ENCODE measurements at regions not wholly inside any gene's neighbourhood (a gene's known extent, or its start where the extent isn't known, plus 50 kb on each side); places are given as distances from the start of the nearest gene placed in this dataset.

- Histone ChIP-seq H3K36me3 (replicated peaks in 1 of 2; ENCODE audit: control insufficient read depth in 1 of 2, insufficient read depth in 2 of 2, low read length in 1 of 2) (no peaks in the 10 kb centered on the region), H3K27ac (ENCODE audit: low read depth in 2 of 2, low read length in 1 of 2) (no peak overlapping the region), H4K20me1 (ENCODE audit: insufficient read depth) (no peaks in the 10 kb centered on the region), H3F3A (replicated peaks; ENCODE audit: insufficient read depth) (no peaks in the 10 kb centered on the region), H3K4me2 (no peak overlapping the region), H3K4me3 (ENCODE audit: low read depth in 2 of 2, low read length in 1 of 2) (no peak overlapping the region), H3K27me3 (ENCODE audit: insufficient read depth) (no peaks in the 10 kb centered on the region), H3K4me1 (ENCODE audit: control insufficient read depth in 1 of 2, insufficient read depth in 2 of 2, low read depth in 1 of 2, low read length in 1 of 2) (peaks cover 3 to 11% of the 10 kb centered on the region in 2 experiments; a peak in 1 of 4 replicates), H2AFZ (ENCODE audit: low read depth) (no peak overlapping the region), H3K9ac (no peak overlapping the region), H3K79me2 (ENCODE audit: insufficient read depth) (no peaks in the 10 kb centered on the region), H3K9me2 (no peaks in the 10 kb centered on the region), H3K9me3 (no peaks in the 10 kb centered on the region)
- DNase-seq = no peak
- 100% methylated on average over 1 of the region's 1 CpG for WGBS (ENCODE audit: low lambda C conversion rate)
- CTCF ChIA-PET = interaction anchor here (1.0 to 2.1 kb wide), 3 partner anchors 11 to 300 kb away, joined by 4 to 6 read pairs (median 5); no protein-coding TSS in a partner anchor
- no peak for TF ChIP-seq CTCF (IDR thresholded peaks at IDR 0.05)
- no peak for TF ChIP-seq NRF1 (IDR thresholded peaks at IDR 0.05; ENCODE audit: low read depth, low read length)
- no peak for TF ChIP-seq PBX3 (IDR thresholded peaks at IDR 0.05)
- POLR2A ChIA-PET = no interaction called here
Measured at GRCh38 chr14:31952573-31952972, 124.5 kb upstream of the ARHGAP5 start.

- 85% methylated on average over 6 of the region's 6 CpGs for WGBS (ENCODE audit: low lambda C conversion rate)
Measured at GRCh38 chr14:31953210-31953609, 123.9 kb upstream of the ARHGAP5 start.

More at GRCh38 chr14:31953210-31953609, 123.9 kb upstream of the ARHGAP5 start:
- Histone ChIP-seq H3K79me2 (ENCODE audit: insufficient read depth) (no peaks in the 10 kb centered on the region), H3K4me2 (no peak overlapping the region), H3F3A (replicated peaks; ENCODE audit: insufficient read depth) (no peaks in the 10 kb centered on the region), H3K9me3 (no peaks in the 10 kb centered on the region), H2AFZ (ENCODE audit: low read depth) (no peak overlapping the region), H3K27me3 (ENCODE audit: insufficient read depth) (no peaks in the 10 kb centered on the region), H3K27ac (ENCODE audit: low read depth in 2 of 2, low read length in 1 of 2) (no peak overlapping the region), H3K9ac (no peak overlapping the region), H3K4me3 (ENCODE audit: low read depth in 2 of 2, low read length in 1 of 2) (no peak overlapping the region), H3K4me1 (ENCODE audit: control insufficient read depth in 1 of 2, insufficient read depth in 2 of 2, low read depth in 1 of 2, low read length in 1 of 2) (peaks cover 3 to 11% of the 10 kb centered on the region in 2 experiments; a peak in 1 of 4 replicates), H3K9me2 (no peaks in the 10 kb centered on the region), H3K36me3 (replicated peaks in 1 of 2; ENCODE audit: control insufficient read depth in 1 of 2, insufficient read depth in 2 of 2, low read length in 1 of 2) (no peaks in the 10 kb centered on the region), H4K20me1 (ENCODE audit: insufficient read depth) (no peaks in the 10 kb centered on the region)
- ChIA-PET POLR2A (no interaction called here), CTCF (interaction anchor here (0.9 kb wide), 1 partner anchor 15 kb away, joined by 3 read pairs; no protein-coding TSS in a partner anchor)
- TF ChIP-seq TCF12 (IDR thresholded peaks at IDR 0.05) = no peak
- no peak for TF ChIP-seq MXI1 (IDR thresholded peaks at IDR 0.05; ENCODE audit: low read depth, low read length)
- no peak for TF ChIP-seq GABPA (IDR thresholded peaks at IDR 0.05; ENCODE audit: low read depth)
- TF ChIP-seq IRF3 (IDR thresholded peaks at IDR 0.05; ENCODE audit: low read depth, low read length) = no peak
- no peak for TF ChIP-seq SIN3A (IDR thresholded peaks at IDR 0.05; ENCODE audit: borderline replicate concordance, low read depth, low read length)
- no peak for TF ChIP-seq RCOR1 (IDR thresholded peaks at IDR 0.05; ENCODE audit: low read length)
- TF ChIP-seq YY1 (IDR thresholded peaks at IDR 0.05; ENCODE audit: low read depth) = no peak
- TF ChIP-seq EZH2phosphoT487 (IDR thresholded peaks at IDR 0.05; ENCODE audit: borderline replicate concordance, low read depth) = no peak
- TF ChIP-seq PBX3 (IDR thresholded peaks at IDR 0.05) = no peak
- no peak for TF ChIP-seq TAF1 (IDR thresholded peaks at IDR 0.05; ENCODE audit: borderline replicate concordance, low read depth, low read length)
- TF ChIP-seq CHD2 (IDR thresholded peaks at IDR 0.05; ENCODE audit: low read length, partially characterized antibody) = no peak
- no peak for TF ChIP-seq MEF2A (IDR thresholded peaks at IDR 0.05; ENCODE audit: borderline replicate concordance, low read depth)
- TF ChIP-seq FOXM1 (IDR thresholded peaks at IDR 0.05; ENCODE audit: low read depth) = no peak
- TF ChIP-seq EP300 (IDR thresholded peaks at IDR 0.05; ENCODE audit: borderline replicate concordance in 1 of 2, low read depth in 1 of 2, low read length in 1 of 2) = no peak
- no peak for TF ChIP-seq ZBTB33 (IDR thresholded peaks at IDR 0.05; ENCODE audit: borderline replicate concordance, low read depth)
- no peak for TF ChIP-seq RAD21 (IDR thresholded peaks at IDR 0.05; ENCODE audit: low read length)
- no peak for TF ChIP-seq RFX5 (IDR thresholded peaks at IDR 0.05; ENCODE audit: low read length)
- TF ChIP-seq NFIC (IDR thresholded peaks at IDR 0.05; ENCODE audit: borderline replicate concordance) = no peak
- DNase-seq = no peak
